GM12892 (cell line): ENCODE measurements at regions not wholly inside any gene's neighbourhood (a gene's known extent, or its start where the extent isn't known, plus 50 kb on each side); places are given as distances from the start of the nearest gene placed in this dataset.
"Not testable (repeated sequence)": the region's sequence is repeated elsewhere in the genome, so short reads cannot be mapped to it uniquely, and the experiment has no call there.

Source experiments
- POLR2A ChIP-seq: IDR thresholded peaks from 2 replicates; pipeline ENCODE4 v1.6.1; 2011; ENCODE audit warnings: low read depth, low read length, control low read depth
- POLR2AphosphoS5 ChIP-seq: IDR thresholded peaks from 2 replicates; pipeline ENCODE4 v1.6.1; 2011; ENCODE audit warnings: low read depth, low read length, control low read depth
- TAF1 ChIP-seq: IDR thresholded peaks from 2 replicates; pipeline ENCODE4 v1.6.1; 2011; ENCODE audit warnings: low read depth, mild to moderate bottlenecking, control low read depth, low read length, borderline replicate concordance

DNA sequence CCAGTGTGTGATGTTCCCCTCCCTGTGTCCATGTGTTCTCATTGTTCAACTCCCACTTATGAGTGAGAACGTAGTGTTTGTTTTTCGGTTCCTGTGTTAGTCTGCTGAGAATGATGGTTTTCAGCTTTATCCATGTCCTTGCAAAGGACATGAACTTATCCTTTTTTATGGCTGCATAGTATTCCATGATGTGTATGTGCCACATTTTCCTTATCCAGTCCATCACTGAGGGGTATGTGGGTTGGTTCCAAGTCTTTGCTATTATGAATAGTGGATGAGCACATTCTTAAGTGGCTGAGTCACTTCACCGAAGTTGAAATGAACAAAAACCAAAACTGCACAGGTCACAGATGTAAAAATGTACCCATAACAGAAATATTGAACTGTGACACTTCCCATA, 157.5 kb downstream of the LEPR start:
- TF ChIP-seq TAF1, POLR2A, POLR2AphosphoS5: not testable (repeated sequence)
